Mucosa of rectum (tissue), 2 donors: ENCODE measurements at regions not wholly inside any gene's neighbourhood (a gene's known extent, or its start where the extent isn't known, plus 50 kb on each side); places are given as distances from the start of the nearest gene placed in this dataset.

Experiments
- H3K27ac ChIP-seq, 2 donors: one replicate each; pipeline ENCODE4 v1.7.0; 2013; ENCODE audit warnings: inconsistent platforms in 2 of 2, low read depth in 2 of 2, low read length in 2 of 2
- H3K27me3 ChIP-seq, 2 donors: one replicate each; pipeline ENCODE4 v1.7.0; 2013; ENCODE audit warnings: low read length in 2 of 2; ENCODE audit not compliant: control insufficient read depth in 2 of 2, insufficient read depth in 2 of 2
- H3K36me3 ChIP-seq, 2 donors: one replicate each; pipeline ENCODE4 v1.7.0; 2013; ENCODE audit warnings: low read length in 2 of 2; ENCODE audit not compliant: control insufficient read depth in 2 of 2, insufficient read depth in 2 of 2
- H3K4me1 ChIP-seq, 2 donors: one replicate each; pipeline ENCODE4 v1.7.0; 2013; ENCODE audit warnings: low read length in 2 of 2, mild to moderate bottlenecking in 1 of 2; ENCODE audit not compliant: control insufficient read depth in 2 of 2, insufficient read depth in 2 of 2
- H3K4me3 ChIP-seq, 2 donors: one replicate each; pipeline ENCODE4 v1.7.0; 2013; ENCODE audit warnings: low read length in 2 of 2
- H3K9ac ChIP-seq, 2 donors: one replicate each; pipeline ENCODE4 v1.7.0; 2013; ENCODE audit warnings: low read length in 2 of 2, low read depth in 1 of 2, mild to moderate bottlenecking in 1 of 2
- H3K9me3 ChIP-seq, 2 donors: one replicate each; pipeline ENCODE4 v1.7.0; 2013; ENCODE audit warnings: low read length in 2 of 2; ENCODE audit not compliant: control insufficient read depth in 2 of 2
- donor health status: healthy.
- donor health status: Normal muscosa, but diverticular disease.

- no peaks in the 10 kb centered on the region for H3K36me3 ChIP-seq
- no peak overlapping the region for H3K9ac ChIP-seq
- H3K27me3 ChIP-seq: no peaks in the 10 kb centered on the region
- no peaks in the 10 kb centered on the region for H3K4me1 ChIP-seq
- no peak overlapping the region for H3K4me3 ChIP-seq
- H3K9me3 ChIP-seq: no peaks in the 10 kb centered on the region
- H3K27ac ChIP-seq: no peak overlapping the region
These were observed 225.8 kb upstream of the IRS2 start for GRCh38 chr13:110012102-110012739.

- Histone ChIP-seq H3K27ac (no peak overlapping the region), H3K36me3 (no peaks in the 10 kb centered on the region), H3K9ac (no peak overlapping the region), H3K9me3 (no peaks in the 10 kb centered on the region), H3K4me1 (no peaks in the 10 kb centered on the region), H3K4me3 (no peak overlapping the region), H3K27me3 (no peaks in the 10 kb centered on the region)
These were observed 224.2 kb upstream of the IRS2 start for GRCh38 chr13:110010404-110011138.

GRCh38 chr13:110008816-110009215 lies 222.4 kb upstream of the IRS2 start:
- H3K36me3 ChIP-seq: no peaks in the 10 kb centered on the region
- no peaks in the 10 kb centered on the region for H3K9me3 ChIP-seq
- no peaks in the 10 kb centered on the region for H3K27me3 ChIP-seq
- no peak overlapping the region for H3K27ac ChIP-seq
- H3K9ac ChIP-seq: no peak overlapping the region
- H3K4me3 ChIP-seq: no peak overlapping the region
- no peaks in the 10 kb centered on the region for H3K4me1 ChIP-seq

GRCh38 chr13:110006304-110006703 lies 219.9 kb upstream of the IRS2 start:
- Histone ChIP-seq H3K9me3 (no peaks in the 10 kb centered on the region), H3K27me3 (no peaks in the 10 kb centered on the region), H3K36me3 (no peaks in the 10 kb centered on the region), H3K27ac (no peak overlapping the region), H3K9ac (no peak overlapping the region), H3K4me1 (no peaks in the 10 kb centered on the region), H3K4me3 (no peak overlapping the region)

GRCh38 chr13:110005563-110005962 lies 219.2 kb upstream of the IRS2 start:
- Histone ChIP-seq H3K4me1 (no peaks in the 10 kb centered on the region), H3K36me3 (no peaks in the 10 kb centered on the region), H3K27me3 (no peaks in the 10 kb centered on the region), H3K9me3 (no peaks in the 10 kb centered on the region), H3K9ac (no peak overlapping the region), H3K27ac (no peak overlapping the region), H3K4me3 (no peak overlapping the region)

GRCh38 chr13:110004814-110005213 lies 218.4 kb upstream of the IRS2 start:
- H3K36me3 ChIP-seq: no peaks in the 10 kb centered on the region
- no peak overlapping the region for H3K4me3 ChIP-seq
- no peaks in the 10 kb centered on the region for H3K9me3 ChIP-seq
- H3K4me1 ChIP-seq: no peaks in the 10 kb centered on the region
- H3K9ac ChIP-seq: no peak overlapping the region
- no peak overlapping the region for H3K27ac ChIP-seq
- no peaks in the 10 kb centered on the region for H3K27me3 ChIP-seq

GRCh38 chr13:110001670-110002275 lies 215.4 kb upstream of the IRS2 start:
- no peaks in the 10 kb centered on the region for H3K27me3 ChIP-seq
- no peaks in the 10 kb centered on the region for H3K4me1 ChIP-seq
- no peak overlapping the region for H3K27ac ChIP-seq

GRCh38 chr13:110000534-110001345 lies 214.4 kb upstream of the IRS2 start:
- H3K9ac ChIP-seq: no peak overlapping the region
- H3K36me3 ChIP-seq: no peaks in the 10 kb centered on the region

More at GRCh38 chr13:110001670-110002275, 215.4 kb upstream of the IRS2 start:
- H3K36me3 ChIP-seq: no peaks in the 10 kb centered on the region
- H3K9ac ChIP-seq: no peak overlapping the region
- no peaks in the 10 kb centered on the region for H3K9me3 ChIP-seq
- no peak overlapping the region for H3K4me3 ChIP-seq

GRCh38 chr13:109999659-110000533 lies 213.5 kb upstream of the IRS2 start:
- no peaks in the 10 kb centered on the region for H3K9me3 ChIP-seq
- no peaks in the 10 kb centered on the region for H3K27me3 ChIP-seq
- no peaks in the 10 kb centered on the region for H3K36me3 ChIP-seq
- H3K4me3 ChIP-seq: no peak overlapping the region
- no peak overlapping the region for H3K27ac ChIP-seq
- no peaks in the 10 kb centered on the region for H3K4me1 ChIP-seq
- H3K9ac ChIP-seq: no peak overlapping the region

More at GRCh38 chr13:110000534-110001345, 214.4 kb upstream of the IRS2 start:
- Histone ChIP-seq H3K4me1 (no peaks in the 10 kb centered on the region), H3K27me3 (no peaks in the 10 kb centered on the region), H3K9me3 (no peaks in the 10 kb centered on the region), H3K27ac (no peak overlapping the region), H3K4me3 (no peak overlapping the region)
